GM12891 (cell line): ENCODE measurements at regions not wholly inside any gene's neighbourhood (a gene's known extent, or its start where the extent isn't known, plus 50 kb on each side); places are given as distances from the start of the nearest gene placed in this dataset.

Source experiments
- DNase-seq: peaks from one replicate; pipeline ENCODE4 v3.0.0; 2011; ENCODE audit warnings: low spot score; ENCODE audit not compliant: insufficient read length
- FAIRE-seq: peaks from 2 replicates; lab custom pipeline; 2011; peaks lifted over from hg19 to GRCh38; lab: Jason Lieb, UNC
- PAX5 ChIP-seq: IDR thresholded peaks from 2 replicates; pipeline ENCODE4 v1.6.1; 2011; ENCODE audit warnings: low read length, moderate library complexity, mild to moderate bottlenecking; ENCODE audit not compliant: insufficient read depth, severe bottlenecking
- POLR2A ChIP-seq: IDR thresholded peaks from 2 replicates; pipeline ENCODE4 v1.6.1; 2011; ENCODE audit warnings: low read depth, low read length, control low read depth
- POLR2AphosphoS5 ChIP-seq: IDR thresholded peaks from 2 replicates; pipeline ENCODE4 v1.6.1; 2011; ENCODE audit warnings: low read depth, low read length, control low read depth
- POU2F2 ChIP-seq: IDR thresholded peaks from 2 replicates; pipeline ENCODE4 v1.6.1; 2011; ENCODE audit warnings: low read depth, mild to moderate bottlenecking, control low read depth, low read length, moderate library complexity
- SPI1 ChIP-seq: IDR thresholded peaks from 2 replicates; pipeline ENCODE4 v1.6.1; 2011; ENCODE audit warnings: low read depth, low read length, control low read depth
- TAF1 ChIP-seq: IDR thresholded peaks from 2 replicates; pipeline ENCODE4 v1.6.1; 2011; ENCODE audit warnings: low read depth, low read length, control low read depth

GRCh38 chr1:220322570-220322969, 50.3 kb upstream of the RAB3GAP2 start:
- no peak for DNase-seq

More at GRCh38 chr1:220322570-220322969, 50.3 kb upstream of the RAB3GAP2 start:
- TF ChIP-seq TAF1 = no peak
- no peak for TF ChIP-seq SPI1
- no peak for TF ChIP-seq POU2F2
- no peak for TF ChIP-seq POLR2AphosphoS5
- no peak for TF ChIP-seq POLR2A
- no peak for TF ChIP-seq PAX5
- FAIRE-seq = no peak
